ENCODE measurements at regions not wholly inside any gene's neighbourhood (a gene's known extent, or its start where the extent isn't known, plus 50 kb on each side); places are given as distances from the start of the nearest gene placed in this dataset.

GRCh38 chr1:172851856-172852255 lies 193.0 kb downstream of the FASLG start:
- TF ChIP-seq ZNF70 (CRISPR knock-in tag; IDR thresholded peaks at IDR 0.05) (no peak), RARB (CRISPR knock-in tag; IDR thresholded peaks at IDR 0.05) (no peak), ZFP30 (CRISPR knock-in tag; IDR thresholded peaks at IDR 0.05) (no peak), PATZ1 (CRISPR knock-in tag; IDR thresholded peaks at IDR 0.05; ENCODE audit: borderline replicate concordance) (no peak), ESRRG (CRISPR knock-in tag; IDR thresholded peaks at IDR 0.05) (no peak), PPARA (CRISPR knock-in tag; IDR thresholded peaks at IDR 0.05; ENCODE audit: borderline replicate concordance) (no peak)
